ENCODE measurements at regions not wholly inside any gene's neighbourhood (a gene's known extent, or its start where the extent isn't known, plus 50 kb on each side); places are given as distances from the start of the nearest gene placed in this dataset.

DNA sequence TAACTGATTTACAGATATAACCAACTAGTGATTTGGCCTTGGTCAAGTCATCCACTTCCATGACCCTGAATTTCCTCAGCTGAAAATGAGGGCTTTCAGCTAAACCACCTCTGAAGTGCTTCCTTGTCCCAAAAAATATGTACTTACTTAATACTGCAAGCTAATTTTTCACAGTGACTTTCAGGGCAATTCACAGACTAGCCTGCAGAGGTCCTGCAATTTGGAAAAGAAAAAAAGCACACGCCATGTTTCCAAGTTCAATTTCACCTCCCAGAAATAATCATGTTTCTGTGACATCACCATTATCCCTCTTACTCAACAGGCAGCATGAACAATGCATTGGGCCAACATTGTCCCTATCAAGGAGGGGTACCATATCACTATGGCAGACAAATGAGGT lies 218.2 kb downstream of the SHOX2 start:
- no peaks in the 10 kb centered on the region for H3K27me3 ChIP-seq
- H3K4me1 ChIP-seq = no peaks in the 10 kb centered on the region
- no peak for DNase-seq
- H3K4me3 ChIP-seq = no peak overlapping the region
- no peak overlapping the region for H3K27ac ChIP-seq
- TF ChIP-seq POLR2A (IDR thresholded peaks at IDR 0.05) = no peak
- TF ChIP-seq, protein P1, sequence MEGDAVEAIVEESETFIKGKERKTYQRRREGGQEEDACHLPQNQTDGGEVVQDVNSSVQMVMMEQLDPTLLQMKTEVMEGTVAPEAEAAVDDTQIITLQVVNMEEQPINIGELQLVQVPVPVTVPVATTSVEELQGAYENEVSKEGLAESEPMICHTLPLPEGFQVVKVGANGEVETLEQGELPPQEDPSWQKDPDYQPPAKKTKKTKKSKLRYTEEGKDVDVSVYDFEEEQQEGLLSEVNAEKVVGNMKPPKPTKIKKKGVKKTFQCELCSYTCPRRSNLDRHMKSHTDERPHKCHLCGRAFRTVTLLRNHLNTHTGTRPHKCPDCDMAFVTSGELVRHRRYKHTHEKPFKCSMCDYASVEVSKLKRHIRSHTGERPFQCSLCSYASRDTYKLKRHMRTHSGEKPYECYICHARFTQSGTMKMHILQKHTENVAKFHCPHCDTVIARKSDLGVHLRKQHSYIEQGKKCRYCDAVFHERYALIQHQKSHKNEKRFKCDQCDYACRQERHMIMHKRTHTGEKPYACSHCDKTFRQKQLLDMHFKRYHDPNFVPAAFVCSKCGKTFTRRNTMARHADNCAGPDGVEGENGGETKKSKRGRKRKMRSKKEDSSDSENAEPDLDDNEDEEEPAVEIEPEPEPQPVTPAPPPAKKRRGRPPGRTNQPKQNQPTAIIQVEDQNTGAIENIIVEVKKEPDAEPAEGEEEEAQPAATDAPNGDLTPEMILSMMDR (IDR thresholded peaks at IDR 0.05) = no peak
- 56 to 87% methylated on average over 1 of the region's 1 CpG for WGBS, 2 donors
- intact Hi-C loops (cut with DNase I) = no loop called here
- H3K9me3 ChIP-seq = no peaks in the 10 kb centered on the region
- H3K36me3 ChIP-seq = no peaks in the 10 kb centered on the region

DNA sequence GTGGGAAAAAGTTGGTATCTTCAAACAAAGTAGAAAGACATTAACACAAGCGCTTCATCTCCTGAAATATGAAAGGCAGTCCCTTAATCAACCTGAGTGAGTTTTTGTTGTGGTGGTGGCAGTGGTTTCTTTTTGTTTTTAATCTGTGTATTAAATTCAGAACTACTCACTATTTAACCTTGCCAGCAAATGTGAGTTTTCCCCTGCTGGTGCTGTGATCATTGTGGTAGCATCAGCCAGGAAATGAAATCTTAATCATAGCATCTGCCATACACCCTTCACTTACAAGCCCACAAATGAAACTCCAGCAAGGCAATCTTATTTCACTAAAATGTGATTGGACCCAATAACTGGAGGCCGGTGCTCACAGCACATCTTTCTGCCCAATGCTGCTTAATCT lies 229.7 kb downstream of the SHOX2 start:
- TF ChIP-seq, protein P1 (IDR thresholded peaks at IDR 0.05) = no peak
- TF ChIP-seq POLR2A (IDR thresholded peaks at IDR 0.05) = no peak
- H3K4me1 ChIP-seq = no peaks in the 10 kb centered on the region
- no peaks in the 10 kb centered on the region for H3K36me3 ChIP-seq
- peaks cover 0 to 5% (median 0%) of the 10 kb centered on the region in 3 donors for H3K9me3 ChIP-seq
- H3K4me3 ChIP-seq = no peak overlapping the region
- H3K27me3 ChIP-seq = no peaks in the 10 kb centered on the region
- 71 to 84% methylated on average over 2 of the region's 2 CpGs for WGBS, 2 donors
- intact Hi-C loops (cut with DNase I) = no loop called here
- DNase-seq = no peak
- no peak overlapping the region for H3K27ac ChIP-seq

DNA sequence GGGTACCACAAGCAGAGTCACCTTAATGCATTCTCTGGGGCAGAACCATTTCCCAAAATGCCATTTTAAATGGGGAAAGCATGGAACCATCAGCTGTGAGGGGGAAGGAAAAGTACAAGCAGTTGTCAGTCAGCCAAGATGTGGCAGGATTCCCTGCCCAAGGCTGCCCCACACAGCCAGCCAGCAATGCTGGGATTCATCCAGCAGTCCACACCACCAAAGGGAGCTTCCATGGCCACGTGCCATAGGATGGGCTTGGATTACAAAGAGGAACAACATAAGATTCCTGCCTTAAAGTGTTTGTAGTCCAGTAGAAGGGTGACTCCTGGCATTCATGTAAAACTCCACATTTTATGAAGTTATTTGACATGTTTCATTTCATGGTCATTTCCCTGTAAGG lies 233.3 kb downstream of the SHOX2 start:
- no peak overlapping the region for H3K27ac ChIP-seq
- TF ChIP-seq, protein P1 (IDR thresholded peaks at IDR 0.05) = no peak
- no peak for TF ChIP-seq POLR2A (IDR thresholded peaks at IDR 0.05)
- H3K36me3 ChIP-seq = no peaks in the 10 kb centered on the region
- intact Hi-C loops (cut with DNase I) = no loop called here
- DNase-seq = no peak
- H3K9me3 ChIP-seq = no peaks in the 10 kb centered on the region
- 0 to 13% methylated on average over 1 of the region's 1 CpG for WGBS, 2 donors
- no peaks in the 10 kb centered on the region for H3K27me3 ChIP-seq
- H3K4me3 ChIP-seq = no peak overlapping the region
- H3K4me1 ChIP-seq = no peaks in the 10 kb centered on the region

DNA sequence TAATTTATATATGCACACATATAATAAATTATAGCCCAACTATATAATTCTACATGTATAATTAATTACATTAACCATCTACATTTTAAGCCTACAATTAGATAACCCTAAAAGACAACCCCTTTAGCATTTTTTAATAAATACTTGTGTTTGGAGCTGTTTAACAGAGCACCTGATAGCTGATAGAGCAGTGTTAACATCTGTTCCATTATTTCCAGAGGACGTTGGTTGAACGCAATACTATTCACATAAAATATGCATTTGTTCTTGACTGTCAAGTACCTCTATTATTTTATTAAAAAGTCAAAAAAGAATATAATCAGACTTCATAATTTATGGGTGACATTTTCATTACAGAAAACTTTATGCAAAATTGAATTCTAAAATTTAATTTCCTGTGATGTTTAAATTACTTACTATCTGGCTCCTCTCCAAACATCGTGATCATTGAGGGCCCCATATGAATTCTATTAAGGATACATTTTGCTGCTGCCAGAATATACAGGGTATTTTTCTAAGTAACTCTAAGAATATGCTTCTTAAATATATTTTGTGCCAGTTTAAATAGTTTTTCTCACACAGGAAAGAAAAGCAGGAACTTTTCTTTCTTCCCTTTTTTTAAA lies 234.3 kb downstream of the SHOX2 start:
- Histone ChIP-seq H3K36me3 (no peaks in the 10 kb centered on the region), H3K4me1 (no peaks in the 10 kb centered on the region), H3K27me3 (no peaks in the 10 kb centered on the region), H3K4me3 (no peak overlapping the region), H3K9me3 (no peaks in the 10 kb centered on the region), H3K27ac (no peak overlapping the region)
- intact Hi-C loops (cut with DNase I) = no loop called here
- TF ChIP-seq POLR2A (IDR thresholded peaks at IDR 0.05) = no peak
- TF ChIP-seq, protein P1 (IDR thresholded peaks at IDR 0.05) = no peak
- DNase-seq = no peak
- WGBS, 2 donors = 49 to 54% methylated on average over 3 of the region's 3 CpGs

DNA sequence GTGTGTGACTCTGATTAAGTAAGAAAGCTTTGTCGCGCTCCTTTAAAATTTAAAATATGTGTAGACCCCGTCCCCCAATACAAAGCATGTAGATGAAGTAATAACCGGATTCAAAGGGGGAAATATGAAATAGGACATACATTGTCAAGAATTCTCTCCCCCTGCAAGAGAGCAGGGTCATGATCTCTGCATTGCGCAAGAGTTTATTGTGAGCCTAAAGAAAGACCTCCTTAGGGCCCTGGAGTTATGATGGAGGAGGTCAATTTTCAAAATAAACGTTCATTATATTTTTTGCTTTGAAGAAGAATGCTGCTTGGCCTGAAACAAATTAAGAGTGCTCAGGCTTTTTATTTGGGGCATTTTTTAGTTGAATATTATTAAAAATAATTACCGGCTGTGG lies 235.0 kb downstream of the SHOX2 start:
- Histone ChIP-seq H3K9me3 (no peaks in the 10 kb centered on the region), H3K27ac (no peak overlapping the region), H3K27me3 (no peaks in the 10 kb centered on the region), H3K4me1 (no peaks in the 10 kb centered on the region), H3K36me3 (no peaks in the 10 kb centered on the region), H3K4me3 (no peak overlapping the region)
- WGBS, 2 donors = 74 to 79% methylated on average over 7 of the region's 7 CpGs
- TF ChIP-seq, protein P1 (IDR thresholded peaks at IDR 0.05) = no peak
- TF ChIP-seq POLR2A (IDR thresholded peaks at IDR 0.05) = no peak
- DNase-seq = no peak
- intact Hi-C loops (cut with DNase I) = no loop called here
